HEK293 (cell line): ENCODE measurements at regions not wholly inside any gene's neighbourhood (a gene's known extent, or its start where the extent isn't known, plus 50 kb on each side); places are given as distances from the start of the nearest gene placed in this dataset.

ENCODE experiments used
- CTCF ChIA-PET: fragments of 350-600 bp; formaldehyde crosslinking; extraction: SDS; loops from one replicate; lab custom pipeline; 2021; ENCODE audit warnings: antibody characterized with exemption; lab: Yijun Ruan, JAX
- POLR2A ChIA-PET: fragments of 300-600 bp; formaldehyde crosslinking; extraction: SDS; loops from one replicate; lab custom pipeline; 2020; ENCODE audit warnings: antibody characterized with exemption, inconsistent platforms; lab: Yijun Ruan, JAX
- H3K27ac ChIP-seq: fragments of 200-500 bp; sonication (Bioruptor generic); 2 replicates; pipeline ENCODE4 v1.5.1; 2014; ENCODE audit warnings: low read depth, low read length, control low read depth, inconsistent platforms; ENCODE audit errors: extremely low read depth
- H3K36me3 ChIP-seq, 2 experiments: fragments of 200-500 bp in 1 of 2; sonication (Bioruptor generic) in 1 of 2; 1 replicate in 1 of 2; 2 replicates in 1 of 2; pipeline ENCODE4 v1.5.1; 2014 to 2017; ENCODE audit warnings: inconsistent platforms in 2 of 2, low read length in 2 of 2; ENCODE audit not compliant: control insufficient read depth in 2 of 2, insufficient read depth in 1 of 2
- H3K4me1 ChIP-seq: fragments of 200-500 bp; sonication (Bioruptor generic); 2 replicates; pipeline ENCODE4 v1.5.1; 2014; ENCODE audit warnings: mild to moderate bottlenecking, low read length, inconsistent platforms; ENCODE audit not compliant: control insufficient read depth, insufficient read depth
- H3K4me3 ChIP-seq: 2 replicates; pipeline ENCODE4 v1.5.1; 2011; ENCODE audit warnings: low read depth, mild to moderate bottlenecking, control low read depth, low read length, moderate library complexity
- H3K9me3 ChIP-seq: fragments of 200-500 bp; sonication (Bioruptor generic); 2 replicates; pipeline ENCODE4 v1.5.1; 2014; ENCODE audit warnings: low read depth, low read length, inconsistent platforms; ENCODE audit not compliant: control insufficient read depth, insufficient read depth
- GLIS1 ChIP-seq: fragments of 450-650 bp; formaldehyde crosslinking; IDR thresholded peaks from 2 replicates; pipeline ENCODE4 v1.5.1; 2016; ENCODE audit warnings: missing biosample characterization, missing genetic modification characterization
- HOXC10 ChIP-seq: sonication (generic); formaldehyde crosslinking; IDR thresholded peaks from 2 replicates; pipeline ENCODE4 v1.8.1; 2023; ENCODE audit warnings: mild to moderate bottlenecking, missing genetic modification reagents
- KLF16 ChIP-seq: fragments of 450-650 bp; formaldehyde crosslinking; IDR thresholded peaks from 2 replicates; pipeline ENCODE4 v1.5.1; 2017; ENCODE audit warnings: missing biosample characterization, missing genetic modification characterization
- PRDM4 ChIP-seq: fragments of 450-650 bp; formaldehyde crosslinking; IDR thresholded peaks from 2 replicates; pipeline ENCODE4 v1.5.1; 2017; ENCODE audit warnings: missing biosample characterization, missing genetic modification characterization
- SCRT1 ChIP-seq: fragments of 450-650 bp; formaldehyde crosslinking; IDR thresholded peaks from 2 replicates; pipeline ENCODE4 v1.5.1; 2016; ENCODE audit warnings: missing biosample characterization, missing genetic modification characterization, borderline replicate concordance
- WT1 ChIP-seq: fragments of 450-650 bp; formaldehyde crosslinking; IDR thresholded peaks from 2 replicates; pipeline ENCODE4 v1.5.1; 2016; ENCODE audit warnings: missing biosample characterization, missing genetic modification characterization
- YY1 ChIP-seq: fragments of 450-650 bp; formaldehyde crosslinking; IDR thresholded peaks from 2 replicates; pipeline ENCODE4 v1.5.1; 2018; ENCODE audit warnings: missing biosample characterization, missing genetic modification characterization
- ZBTB21 ChIP-seq: fragments of 450-650 bp; formaldehyde crosslinking; IDR thresholded peaks from 2 replicates; pipeline ENCODE4 v1.5.1; 2017; ENCODE audit warnings: missing biosample characterization, missing genetic modification characterization
- ZNF155 ChIP-seq: fragments of 450-650 bp; formaldehyde crosslinking; IDR thresholded peaks from 2 replicates; pipeline ENCODE4 v1.5.1; 2016; ENCODE audit warnings: missing biosample characterization, missing genetic modification characterization
- ZNF157 ChIP-seq: fragments of 450-650 bp; formaldehyde crosslinking; IDR thresholded peaks from 2 replicates; pipeline ENCODE4 v1.5.1; 2016; ENCODE audit warnings: missing biosample characterization, missing genetic modification characterization
- ZNF19 ChIP-seq: fragments of 450-650 bp; formaldehyde crosslinking; IDR thresholded peaks from 2 replicates; pipeline ENCODE4; 2016; ENCODE audit warnings: missing biosample characterization, missing genetic modification characterization, low read depth
- ZNF202 ChIP-seq: fragments of 450-650 bp; formaldehyde crosslinking; IDR thresholded peaks from 2 replicates; pipeline ENCODE4 v1.5.1; 2016; ENCODE audit warnings: missing biosample characterization, missing genetic modification characterization, borderline replicate concordance
- ZNF350 ChIP-seq: fragments of 450-650 bp; formaldehyde crosslinking; IDR thresholded peaks from 2 replicates; pipeline ENCODE4 v1.5.0; 2017; ENCODE audit warnings: missing biosample characterization, mild to moderate bottlenecking, missing genetic modification characterization
- ZNF514 ChIP-seq: fragments of 450-650 bp; formaldehyde crosslinking; IDR thresholded peaks from 2 replicates; pipeline ENCODE4 v1.5.1; 2016; ENCODE audit warnings: missing biosample characterization, missing genetic modification characterization
- ZNF645 ChIP-seq: fragments of 450-650 bp; formaldehyde crosslinking; IDR thresholded peaks from 2 replicates; pipeline ENCODE4; 2016; ENCODE audit warnings: missing biosample characterization, missing genetic modification characterization
- ZNF654 ChIP-seq: fragments of 450-650 bp; formaldehyde crosslinking; IDR thresholded peaks from 2 replicates; pipeline ENCODE4 v1.5.1; 2016; ENCODE audit warnings: low read depth, missing biosample characterization, missing genetic modification characterization
- ZNF837 ChIP-seq: fragments of 450-650 bp; formaldehyde crosslinking; IDR thresholded peaks from 2 replicates; pipeline ENCODE4 v1.5.1; 2016; ENCODE audit warnings: missing biosample characterization, missing genetic modification characterization
- ZSCAN18 ChIP-seq: fragments of 450-650 bp; formaldehyde crosslinking; IDR thresholded peaks from 2 replicates; pipeline ENCODE4 v1.5.1; 2016; ENCODE audit warnings: missing biosample characterization, missing genetic modification characterization
- ZXDB ChIP-seq: fragments of 450-650 bp; formaldehyde crosslinking; IDR thresholded peaks from 2 replicates; pipeline ENCODE4 v1.5.1; 2016; ENCODE audit warnings: missing biosample characterization, missing genetic modification characterization
- TF ChIP-seq, protein P1 (sequence below): fragments of 450-650 bp; formaldehyde crosslinking; IDR thresholded peaks from 2 replicates; pipeline ENCODE4 v1.5.1; 2016; ENCODE audit warnings: missing biosample characterization, missing genetic modification characterization
- TF ChIP-seq, protein P2 (sequence below): IDR thresholded peaks from 2 replicates; pipeline ENCODE4 v1.6.1; 2011; ENCODE audit warnings: mild to moderate bottlenecking, low read depth, low read length, borderline replicate concordance
- TF ChIP-seq, protein P3 (sequence below): fragments of 450-650 bp; formaldehyde crosslinking; IDR thresholded peaks from 2 replicates; pipeline ENCODE4 v1.5.1; 2016; ENCODE audit warnings: missing biosample characterization, missing genetic modification characterization
- TF ChIP-seq, protein P4 (sequence below): fragments of 450-650 bp; formaldehyde crosslinking; IDR thresholded peaks from 2 replicates; pipeline ENCODE4 v1.5.1; 2016; ENCODE audit warnings: missing biosample characterization, missing genetic modification characterization

GRCh38 chr16:80463326-80463725 lies 77.5 kb upstream of the DYNLRB2 start:
- H3K9me3 ChIP-seq = no peaks in the 10 kb centered on the region
- H3K36me3 ChIP-seq = no peaks in the 10 kb centered on the region
- H3K4me3 ChIP-seq = no peak overlapping the region
- TF ChIP-seq ZNF514 (tag by site-specific recombination) (no peak), YY1 (no peak), ZNF157 (tag by site-specific recombination) (no peak), ZNF645 (tag by site-specific recombination) (no peak), GLIS1 (tag by site-specific recombination) (no peak), ZNF837 (no peak), WT1 (tag by site-specific recombination) (no peak), ZBTB21 (tag by site-specific recombination) (no peak), SCRT1 (no peak), ZSCAN18 (tag by site-specific recombination) (no peak), KLF16 (tag by site-specific recombination) (no peak)
- TF ChIP-seq, protein P1, sequence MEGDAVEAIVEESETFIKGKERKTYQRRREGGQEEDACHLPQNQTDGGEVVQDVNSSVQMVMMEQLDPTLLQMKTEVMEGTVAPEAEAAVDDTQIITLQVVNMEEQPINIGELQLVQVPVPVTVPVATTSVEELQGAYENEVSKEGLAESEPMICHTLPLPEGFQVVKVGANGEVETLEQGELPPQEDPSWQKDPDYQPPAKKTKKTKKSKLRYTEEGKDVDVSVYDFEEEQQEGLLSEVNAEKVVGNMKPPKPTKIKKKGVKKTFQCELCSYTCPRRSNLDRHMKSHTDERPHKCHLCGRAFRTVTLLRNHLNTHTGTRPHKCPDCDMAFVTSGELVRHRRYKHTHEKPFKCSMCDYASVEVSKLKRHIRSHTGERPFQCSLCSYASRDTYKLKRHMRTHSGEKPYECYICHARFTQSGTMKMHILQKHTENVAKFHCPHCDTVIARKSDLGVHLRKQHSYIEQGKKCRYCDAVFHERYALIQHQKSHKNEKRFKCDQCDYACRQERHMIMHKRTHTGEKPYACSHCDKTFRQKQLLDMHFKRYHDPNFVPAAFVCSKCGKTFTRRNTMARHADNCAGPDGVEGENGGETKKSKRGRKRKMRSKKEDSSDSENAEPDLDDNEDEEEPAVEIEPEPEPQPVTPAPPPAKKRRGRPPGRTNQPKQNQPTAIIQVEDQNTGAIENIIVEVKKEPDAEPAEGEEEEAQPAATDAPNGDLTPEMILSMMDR (tag by site-specific recombination) = no peak
- TF ChIP-seq, protein P2, sequence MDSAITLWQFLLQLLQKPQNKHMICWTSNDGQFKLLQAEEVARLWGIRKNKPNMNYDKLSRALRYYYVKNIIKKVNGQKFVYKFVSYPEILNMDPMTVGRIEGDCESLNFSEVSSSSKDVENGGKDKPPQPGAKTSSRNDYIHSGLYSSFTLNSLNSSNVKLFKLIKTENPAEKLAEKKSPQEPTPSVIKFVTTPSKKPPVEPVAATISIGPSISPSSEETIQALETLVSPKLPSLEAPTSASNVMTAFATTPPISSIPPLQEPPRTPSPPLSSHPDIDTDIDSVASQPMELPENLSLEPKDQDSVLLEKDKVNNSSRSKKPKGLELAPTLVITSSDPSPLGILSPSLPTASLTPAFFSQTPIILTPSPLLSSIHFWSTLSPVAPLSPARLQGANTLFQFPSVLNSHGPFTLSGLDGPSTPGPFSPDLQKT = no peak
- TF ChIP-seq, protein P3, sequence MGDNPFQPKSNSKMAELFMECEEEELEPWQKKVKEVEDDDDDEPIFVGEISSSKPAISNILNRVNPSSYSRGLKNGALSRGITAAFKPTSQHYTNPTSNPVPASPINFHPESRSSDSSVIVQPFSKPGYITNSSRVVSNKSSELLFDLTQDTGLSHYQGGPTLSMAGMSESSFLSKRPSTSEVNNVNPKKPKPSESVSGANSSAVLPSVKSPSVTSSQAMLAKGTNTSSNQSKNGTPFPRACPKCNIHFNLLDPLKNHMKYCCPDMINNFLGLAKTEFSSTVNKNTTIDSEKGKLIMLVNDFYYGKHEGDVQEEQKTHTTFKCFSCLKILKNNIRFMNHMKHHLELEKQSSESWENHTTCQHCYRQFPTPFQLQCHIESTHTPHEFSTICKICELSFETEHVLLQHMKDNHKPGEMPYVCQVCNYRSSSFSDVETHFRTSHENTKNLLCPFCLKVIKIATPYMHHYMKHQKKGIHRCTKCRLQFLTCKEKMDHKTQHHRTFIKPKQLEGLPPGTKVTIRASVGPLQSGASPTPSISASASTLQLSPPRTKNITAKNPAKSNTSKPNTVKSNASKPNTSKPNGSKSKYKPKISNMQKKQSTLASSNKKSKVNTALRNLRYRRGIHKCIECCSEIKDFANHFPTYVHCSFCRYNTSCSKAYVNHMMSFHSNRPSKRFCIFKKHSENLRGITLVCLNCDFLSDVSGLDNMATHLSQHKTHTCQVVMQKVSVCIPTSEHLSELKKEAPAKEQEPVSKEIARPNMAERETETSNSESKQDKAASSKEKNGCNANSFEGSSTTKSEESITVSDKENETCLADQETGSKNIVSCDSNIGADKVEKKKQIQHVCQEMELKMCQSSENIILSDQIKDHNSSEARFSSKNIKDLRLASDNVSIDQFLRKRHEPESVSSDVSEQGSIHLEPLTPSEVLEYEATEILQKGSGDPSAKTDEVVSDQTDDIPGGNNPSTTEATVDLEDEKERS = no peak
- TF ChIP-seq, protein P4, sequence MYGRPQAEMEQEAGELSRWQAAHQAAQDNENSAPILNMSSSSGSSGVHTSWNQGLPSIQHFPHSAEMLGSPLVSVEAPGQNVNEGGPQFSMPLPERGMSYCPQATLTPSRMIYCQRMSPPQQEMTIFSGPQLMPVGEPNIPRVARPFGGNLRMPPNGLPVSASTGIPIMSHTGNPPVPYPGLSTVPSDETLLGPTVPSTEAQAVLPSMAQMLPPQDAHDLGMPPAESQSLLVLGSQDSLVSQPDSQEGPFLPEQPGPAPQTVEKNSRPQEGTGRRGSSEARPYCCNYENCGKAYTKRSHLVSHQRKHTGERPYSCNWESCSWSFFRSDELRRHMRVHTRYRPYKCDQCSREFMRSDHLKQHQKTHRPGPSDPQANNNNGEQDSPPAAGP (tag by site-specific recombination) = no peak
- TF ChIP-seq, all 188 proteins: peak for 0
- CTCF ChIA-PET = interaction anchor here (0.6 to 1.4 kb wide), 3 partner anchors 64 to 94 kb away, joined by 4 to 6 read pairs (median 4); no protein-coding TSS in a partner anchor
- no peak overlapping the region for H3K27ac ChIP-seq
- H3K4me1 ChIP-seq = no peaks in the 10 kb centered on the region
- POLR2A ChIA-PET = no interaction called here

DNA sequence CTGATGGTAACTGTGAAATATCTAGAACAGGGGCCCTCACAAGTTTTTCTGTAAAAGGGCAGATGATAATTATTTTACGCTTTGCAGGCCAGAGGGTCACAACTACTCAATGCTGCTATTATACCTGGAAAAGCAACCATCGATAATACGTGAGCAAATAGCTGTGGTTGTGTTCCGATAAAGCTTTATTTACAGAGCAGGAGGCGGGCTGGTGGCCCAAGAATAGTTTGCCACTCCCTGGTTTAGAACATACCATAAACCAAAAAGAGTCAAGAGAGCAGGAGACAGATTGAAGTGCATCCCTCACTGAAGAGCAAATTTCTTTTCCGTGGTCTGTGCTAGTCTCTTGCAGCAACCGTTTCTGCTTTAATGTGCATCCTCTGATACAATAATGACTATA lies 77.9 kb upstream of the DYNLRB2 start:
- TF ChIP-seq ZNF654 (tag by site-specific recombination) = no peak
- TF ChIP-seq ZNF350 (tag by site-specific recombination) = no peak
- TF ChIP-seq HOXC10 = no peak
- TF ChIP-seq ZNF19 (tag by site-specific recombination) = no peak
- no peak for TF ChIP-seq ZNF202 (tag by site-specific recombination)
- no peak for TF ChIP-seq ZNF155 (tag by site-specific recombination)
- no peak for TF ChIP-seq PRDM4
- no peak for TF ChIP-seq ZXDB
- Histone ChIP-seq H3K27ac (no peak overlapping the region), H3K4me3 (no peak overlapping the region), H3K36me3 (no peaks in the 10 kb centered on the region), H3K9me3 (no peaks in the 10 kb centered on the region), H3K4me1 (no peaks in the 10 kb centered on the region)
- ChIA-PET POLR2A (no interaction called here), CTCF (interaction anchor here (0.9 to 1.4 kb wide), 2 partner anchors 64 to 93 kb away, joined by 4 to 6 read pairs; no protein-coding TSS in a partner anchor)
